GM21723 (cell line): ENCODE measurements at regions not wholly inside any gene's neighbourhood (a gene's known extent, or its start where the extent isn't known, plus 50 kb on each side); places are given as distances from the start of the nearest gene placed in this dataset.

Source experiments
- ATAC-seq: cut with Tn5 transposase; IDR thresholded peaks from one replicate; pipeline ENCODE4 v1.9.1; 2021; ENCODE audit warnings: mild to moderate bottlenecking, moderate library complexity; ENCODE audit not compliant: unreplicated experiment

DNA sequence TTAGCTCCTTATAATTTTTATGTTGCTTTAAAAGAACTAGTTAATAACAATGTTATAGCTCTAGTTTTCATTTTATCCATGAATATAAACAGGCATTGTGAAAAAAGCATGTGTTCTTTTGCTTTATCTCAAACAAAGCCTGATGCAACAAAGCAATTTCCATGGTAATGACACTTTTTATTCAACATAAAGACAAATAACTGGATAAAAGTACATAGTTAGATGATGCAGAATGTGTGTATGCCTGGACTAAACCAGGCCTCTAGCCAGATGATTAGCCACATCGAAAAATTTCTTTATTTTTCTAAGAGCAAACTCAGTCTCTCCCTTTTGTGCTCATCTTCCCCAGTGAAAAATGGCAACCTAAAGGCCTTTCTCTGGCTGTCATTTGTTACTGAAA lies 125.6 kb upstream of the TARS1 start:
- no peak for ATAC-seq

- ATAC-seq = no peak
These were observed 124.0 kb upstream of the TARS1 start for GRCh38 chr5:33316773-33317172.

DNA sequence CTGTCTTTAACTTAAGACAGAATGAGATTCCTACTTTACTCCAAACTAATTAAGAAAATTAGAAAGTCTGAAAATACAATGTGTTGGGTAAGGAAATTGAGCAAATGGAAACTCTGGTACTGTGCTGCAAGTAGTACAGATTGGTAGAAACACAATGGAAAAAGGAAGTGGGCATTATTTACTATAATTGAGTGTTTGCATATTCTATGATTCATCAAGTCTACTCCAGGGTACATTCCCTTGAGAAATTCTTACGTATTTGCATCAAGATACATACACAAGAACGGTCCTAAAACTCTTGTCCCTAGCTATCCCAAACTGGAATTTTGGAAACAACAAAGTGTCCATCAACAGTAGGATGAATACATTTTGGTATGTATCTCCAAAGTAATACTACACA lies 123.5 kb upstream of the TARS1 start:
- ATAC-seq = no peak

- no peak for ATAC-seq
These were observed 121.6 kb upstream of the TARS1 start for GRCh38 chr5:33319151-33319550.

DNA sequence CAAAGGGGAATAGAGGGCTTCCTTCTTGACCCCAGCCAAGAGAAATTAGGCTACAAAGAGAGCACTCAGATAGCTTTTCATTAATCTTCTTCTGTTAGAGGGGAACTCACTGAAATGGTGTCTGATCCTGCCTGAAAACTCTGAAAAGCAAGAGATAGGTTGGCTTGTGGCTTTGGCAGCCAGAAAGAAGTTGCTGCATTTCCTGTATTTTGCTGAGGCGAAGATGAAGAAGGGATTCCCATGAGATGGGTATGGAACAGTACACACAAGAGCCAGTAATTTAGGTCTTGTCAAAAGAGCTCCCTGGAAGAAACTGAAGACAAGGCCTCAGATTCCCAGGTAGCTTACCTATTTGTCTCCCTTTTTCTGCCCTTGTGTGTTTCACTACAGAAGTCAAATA lies 120.9 kb upstream of the TARS1 start:
- ATAC-seq = no peak

GRCh38 chr5:33321026-33321425 lies 119.7 kb upstream of the TARS1 start:
- ATAC-seq = no peak

DNA sequence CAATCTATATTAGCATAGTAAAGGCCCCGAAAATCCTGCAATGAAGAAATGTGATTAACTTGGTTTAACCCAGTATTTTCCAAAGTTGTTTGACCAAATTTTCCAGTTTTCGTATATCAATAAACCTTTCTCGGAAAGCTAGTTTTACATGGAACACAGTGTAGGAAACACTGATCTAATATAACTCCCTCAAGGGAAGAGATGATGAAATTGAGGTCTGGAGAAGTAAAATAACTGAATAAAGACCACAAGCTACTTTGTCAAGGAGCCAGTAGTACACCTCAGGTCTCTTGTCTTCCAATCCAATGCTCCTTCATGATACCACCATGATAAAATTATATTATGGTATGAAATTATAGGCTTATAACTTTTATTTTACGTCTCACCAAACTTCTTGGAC lies 118.1 kb upstream of the TARS1 start:
- no peak for ATAC-seq

GRCh38 chr5:33324667-33325307 lies 116.0 kb upstream of the TARS1 start:
- ATAC-seq = no peak

- no peak for ATAC-seq
These were observed 111.9 kb upstream of the TARS1 start for GRCh38 chr5:33328818-33329217.

DNA sequence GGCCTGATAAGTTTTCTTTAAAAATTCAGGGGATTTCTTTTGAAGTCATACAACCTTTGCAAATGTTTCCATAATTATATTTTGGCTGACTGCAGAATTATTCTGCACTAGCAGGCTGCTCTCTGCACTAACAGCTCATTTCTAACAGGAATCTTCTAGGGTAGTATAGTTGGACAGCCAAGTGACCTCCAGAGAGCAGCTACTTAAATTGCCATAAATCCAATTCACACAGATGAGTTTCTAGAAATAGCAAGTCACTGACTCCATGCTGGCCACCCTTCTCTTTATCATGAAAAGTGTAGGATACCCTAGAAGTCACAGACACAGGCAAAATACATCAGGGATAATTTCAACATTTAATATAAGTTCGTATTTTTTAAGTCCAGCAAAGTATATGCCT lies 110.9 kb upstream of the TARS1 start:
- ATAC-seq = no peak

GRCh38 chr5:33330426-33330825 lies 110.3 kb upstream of the TARS1 start:
- ATAC-seq = no peak

DNA sequence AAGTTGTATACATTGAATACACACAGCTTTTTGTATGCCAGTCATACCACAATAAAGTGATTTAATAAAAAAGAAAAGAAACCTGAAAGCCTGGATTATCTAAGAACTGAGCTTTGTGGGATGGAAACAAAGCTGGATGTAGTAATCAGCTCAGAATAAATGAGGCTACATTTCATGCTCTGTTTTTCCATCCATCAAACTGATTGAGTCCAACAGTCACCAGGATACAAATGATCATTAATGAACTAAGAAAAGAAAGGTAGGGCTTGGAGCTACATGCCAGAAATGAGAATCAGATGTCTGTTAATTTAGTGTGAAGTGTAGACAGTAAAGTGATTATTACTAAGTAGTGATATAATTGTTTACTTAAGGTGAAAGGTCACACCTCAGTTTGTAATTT lies 109.8 kb upstream of the TARS1 start:
- ATAC-seq = no peak

- no peak for ATAC-seq
These were observed 108.0 kb upstream of the TARS1 start for GRCh38 chr5:33332804-33333203.

- ATAC-seq = no peak
These were observed 105.9 kb upstream of the TARS1 start for GRCh38 chr5:33334829-33335228.

DNA sequence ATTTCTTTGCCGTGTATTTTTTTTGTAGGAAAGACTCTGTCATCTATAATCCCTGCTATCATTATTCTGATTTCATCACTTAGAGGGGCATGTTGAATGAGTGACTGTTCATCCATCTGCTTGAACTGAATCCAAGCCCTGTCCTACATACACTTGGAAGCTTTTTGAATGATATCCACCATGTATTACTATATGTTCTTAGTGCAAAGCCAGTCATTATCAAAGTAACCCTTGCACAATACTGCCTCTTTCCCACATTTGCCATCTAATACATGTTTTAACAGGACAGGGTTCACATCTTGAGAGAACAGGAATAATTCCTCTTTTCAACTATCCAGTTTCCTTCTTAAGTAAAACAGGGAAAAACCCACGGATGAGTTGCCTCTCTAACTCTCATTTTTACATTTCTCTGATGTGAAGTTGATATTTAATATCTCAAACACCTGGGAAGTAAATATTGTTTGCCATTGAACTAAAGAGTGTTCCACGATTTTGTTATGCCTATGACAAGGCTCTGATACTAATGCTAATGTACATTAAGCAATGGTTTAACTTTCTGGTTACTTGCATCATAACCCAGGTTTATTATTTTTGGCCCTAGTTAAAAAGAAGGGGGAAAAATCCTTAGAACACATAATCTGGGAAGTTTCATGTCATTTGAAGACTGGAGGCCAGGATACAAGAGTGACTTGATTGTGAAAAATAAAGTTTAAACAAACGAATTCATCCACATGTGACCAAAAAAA lies 103.7 kb upstream of the TARS1 start:
- no peak for ATAC-seq

DNA sequence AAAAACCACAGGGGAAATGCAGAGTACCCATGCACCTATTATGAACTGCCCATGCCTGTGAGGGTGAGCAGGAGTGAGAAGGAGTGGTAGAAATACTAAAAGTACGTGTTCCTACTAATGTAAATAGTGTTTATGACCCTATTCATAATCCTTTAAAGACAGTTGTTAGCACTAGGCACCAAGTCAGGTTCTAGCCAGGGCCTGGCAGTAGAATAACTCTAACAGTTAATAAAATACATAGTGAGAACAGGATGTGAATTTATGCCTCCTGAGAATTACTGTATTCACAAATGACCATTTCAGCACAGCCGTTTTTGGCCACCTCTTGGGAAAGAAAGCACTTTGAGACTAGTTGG lies 103.2 kb upstream of the TARS1 start:
- ATAC-seq = no peak

DNA sequence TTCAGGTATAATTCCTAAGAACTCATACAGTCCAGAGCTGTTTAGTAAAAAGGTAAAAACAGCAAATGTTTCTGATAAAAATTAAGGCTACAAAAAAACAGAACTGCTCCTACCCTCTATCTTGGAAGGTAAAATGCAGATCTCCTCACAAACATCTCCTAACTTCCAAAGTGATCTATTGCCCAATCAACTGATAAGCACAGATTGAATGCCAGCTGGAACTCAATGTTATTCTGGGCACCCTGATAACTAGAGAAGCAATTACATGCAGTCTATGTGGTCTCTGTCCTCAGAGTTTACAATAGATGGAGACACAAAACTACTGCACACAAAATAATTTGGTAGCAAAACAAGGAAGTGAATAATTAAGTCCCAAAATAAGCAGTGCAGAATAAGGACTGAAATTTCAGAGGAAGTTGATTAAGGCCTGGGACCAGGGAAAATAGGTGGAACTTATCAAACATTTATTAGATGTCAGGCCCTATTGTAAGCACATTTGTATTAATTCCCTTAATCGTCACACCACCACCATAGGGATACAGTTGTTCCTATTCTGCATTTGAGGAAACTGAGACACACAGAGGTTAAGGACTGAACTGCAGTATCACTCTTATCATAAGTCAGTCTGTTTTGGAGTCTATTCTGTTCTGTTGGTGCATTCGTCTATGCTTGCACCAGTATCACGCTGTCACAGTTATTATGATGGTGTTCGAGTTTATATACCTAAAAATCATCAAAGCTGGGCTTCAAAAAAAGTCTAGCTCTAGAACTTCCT lies 102.2 kb upstream of the TARS1 start:
- ATAC-seq = no peak

GRCh38 chr5:33339413-33339812 lies 101.4 kb upstream of the TARS1 start:
- ATAC-seq = no peak

DNA sequence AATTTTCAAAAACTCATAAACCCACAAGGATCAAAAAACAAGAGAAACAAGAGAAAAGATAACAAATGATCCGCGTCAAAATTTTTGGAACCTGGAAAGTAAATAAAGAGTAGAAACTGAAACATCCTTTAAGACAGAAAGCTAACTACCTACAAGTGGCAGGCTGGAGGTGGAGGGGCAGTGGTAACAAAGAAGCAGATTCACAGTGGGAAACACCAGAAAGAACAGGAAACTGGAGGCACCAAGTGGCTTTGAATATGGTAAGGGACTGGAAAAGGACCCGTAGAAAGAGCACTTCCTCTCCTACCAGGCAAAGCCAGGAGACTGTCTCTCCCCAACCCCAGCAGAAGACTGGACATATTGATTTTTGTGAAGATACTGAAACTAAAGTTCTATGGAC lies 100.6 kb upstream of the TARS1 start:
- ATAC-seq = no peak

DNA sequence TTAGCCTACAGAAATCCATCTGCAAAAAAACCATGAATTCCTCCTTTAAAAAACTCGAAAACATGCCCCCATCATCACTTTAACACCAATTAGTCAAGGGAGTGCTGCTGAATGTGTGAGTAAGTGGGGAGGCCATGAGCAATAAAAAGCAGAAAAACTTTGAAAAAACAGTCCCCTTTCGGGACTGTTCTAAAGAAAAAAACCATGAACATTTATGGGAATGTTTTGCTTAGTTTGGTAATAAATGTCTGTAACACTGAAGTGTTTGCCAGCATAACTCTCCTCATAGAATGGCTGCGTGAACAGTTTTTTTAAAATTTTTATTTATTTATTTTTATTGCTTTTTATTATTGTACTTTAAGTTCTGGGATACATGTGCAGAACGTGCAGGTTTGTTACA lies 99.4 kb upstream of the TARS1 start:
- ATAC-seq = no peak

- ATAC-seq = no peak
These were observed 97.0 kb upstream of the TARS1 start for GRCh38 chr5:33343676-33344327.

GRCh38 chr5:33346534-33346933 lies 94.2 kb upstream of the TARS1 start:
- no peak for ATAC-seq
